ENCODE measurements at regions not wholly inside any gene's neighbourhood (a gene's known extent, or its start where the extent isn't known, plus 50 kb on each side); places are given as distances from the start of the nearest gene placed in this dataset.

DNA sequence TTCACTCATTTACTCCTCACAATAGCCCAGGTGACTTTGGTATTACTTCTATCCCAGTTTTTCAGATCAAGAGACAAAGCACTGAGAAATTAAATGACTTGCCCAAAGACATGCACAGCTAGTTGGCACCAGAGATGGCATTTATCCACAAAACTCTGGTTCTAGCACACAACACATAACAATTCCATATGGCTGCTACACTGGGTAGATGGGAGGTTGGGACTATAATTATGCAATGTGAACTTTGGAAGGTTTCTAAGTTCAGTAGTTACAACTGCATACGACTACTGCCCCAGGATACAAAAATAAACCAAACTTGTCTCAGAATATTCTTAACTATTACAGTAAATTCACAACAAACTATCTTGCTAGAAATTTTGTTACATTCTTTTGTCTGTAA, 54.2 kb upstream of the MLIP start (continued):
- no peak for TF ChIP-seq EGR1 (IDR thresholded peaks at IDR 0.05; ENCODE audit: low read depth in 2 of 2)
- TF ChIP-seq, protein P1, sequence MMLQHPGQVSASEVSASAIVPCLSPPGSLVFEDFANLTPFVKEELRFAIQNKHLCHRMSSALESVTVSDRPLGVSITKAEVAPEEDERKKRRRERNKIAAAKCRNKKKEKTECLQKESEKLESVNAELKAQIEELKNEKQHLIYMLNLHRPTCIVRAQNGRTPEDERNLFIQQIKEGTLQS (IDR thresholded peaks at IDR 0.05): peak; percentile 21
- TF ChIP-seq GABPA (IDR thresholded peaks at IDR 0.05 in 1 of 2, conservative IDR thresholded peaks at IDR 0.05 in 1 of 2): peak in 1 of 2 donors; percentile 12
- TF ChIP-seq FOXA1 (IDR thresholded peaks at IDR 0.05): no peak
- TF ChIP-seq JUND (IDR thresholded peaks at IDR 0.05): no peak
- TF ChIP-seq, protein P2, sequence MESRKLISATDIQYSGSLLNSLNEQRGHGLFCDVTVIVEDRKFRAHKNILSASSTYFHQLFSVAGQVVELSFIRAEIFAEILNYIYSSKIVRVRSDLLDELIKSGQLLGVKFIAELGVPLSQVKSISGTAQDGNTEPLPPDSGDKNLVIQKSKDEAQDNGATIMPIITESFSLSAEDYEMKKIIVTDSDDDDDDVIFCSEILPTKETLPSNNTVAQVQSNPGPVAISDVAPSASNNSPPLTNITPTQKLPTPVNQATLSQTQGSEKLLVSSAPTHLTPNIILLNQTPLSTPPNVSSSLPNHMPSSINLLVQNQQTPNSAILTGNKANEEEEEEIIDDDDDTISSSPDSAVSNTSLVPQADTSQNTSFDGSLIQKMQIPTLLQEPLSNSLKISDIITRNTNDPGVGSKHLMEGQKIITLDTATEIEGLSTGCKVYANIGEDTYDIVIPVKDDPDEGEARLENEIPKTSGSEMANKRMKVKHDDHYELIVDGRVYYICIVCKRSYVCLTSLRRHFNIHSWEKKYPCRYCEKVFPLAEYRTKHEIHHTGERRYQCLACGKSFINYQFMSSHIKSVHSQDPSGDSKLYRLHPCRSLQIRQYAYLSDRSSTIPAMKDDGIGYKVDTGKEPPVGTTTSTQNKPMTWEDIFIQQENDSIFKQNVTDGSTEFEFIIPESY (IDR thresholded peaks at IDR 0.05): no peak
- TF ChIP-seq HNF4A (conservative IDR thresholded peaks at IDR 0.05): peak; percentile 96 to 97

DNA sequence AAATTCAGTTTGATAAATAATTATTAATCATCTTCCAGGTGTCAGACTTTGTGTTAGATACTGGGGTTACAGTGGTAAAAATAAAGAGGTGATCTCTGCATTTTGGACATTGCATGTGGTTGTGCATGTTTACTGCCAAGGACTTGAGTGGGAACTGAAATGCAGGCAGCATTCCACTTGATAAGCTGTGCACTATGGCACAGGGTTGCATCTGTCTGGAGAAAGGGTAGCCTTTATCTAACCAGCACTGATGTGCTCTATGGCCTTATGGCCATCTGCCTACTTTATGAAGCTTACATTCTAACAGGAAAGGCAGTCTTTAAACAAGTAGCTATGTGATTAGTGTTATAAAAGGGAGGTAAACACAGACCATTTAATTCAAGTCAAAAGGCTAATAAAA, 53.0 kb upstream of the MLIP start:
- H3K4me1 ChIP-seq (ENCODE audit: control insufficient read depth in 4 of 4, insufficient read depth in 4 of 4, low read length in 3 of 4): peaks cover 0 to 28% (median 19%) of the 10 kb centered on the region in 4 donors
- no peaks in the 10 kb centered on the region for H3K27me3 ChIP-seq (ENCODE audit: control insufficient read depth in 4 of 4, insufficient read depth in 4 of 4, low read length in 3 of 4)
- no peak overlapping the region for H3K27ac ChIP-seq (ENCODE audit: low read depth in 1 of 2, low read length in 2 of 2)
- DNase-seq (ENCODE audit: low spot score): no peak
- H3K9ac ChIP-seq (ENCODE audit: low read depth in 1 of 2, low read length in 2 of 2): no peak overlapping the region
- H3K4me3 ChIP-seq (ENCODE audit: low read depth in 1 of 3, low read length in 3 of 3): no peak overlapping the region
- TF ChIP-seq HNF4A (conservative IDR thresholded peaks at IDR 0.05) (peak in 1 of 2 donors; percentile 19), GABPA (IDR thresholded peaks at IDR 0.05 in 1 of 2, conservative IDR thresholded peaks at IDR 0.05 in 1 of 2) (no peak)
- no peaks in the 10 kb centered on the region for H3K36me3 ChIP-seq (ENCODE audit: control insufficient read depth in 4 of 4, insufficient read depth in 3 of 4, low read depth in 1 of 4, low read length in 3 of 4)
- H3K9me3 ChIP-seq (ENCODE audit: control insufficient read depth in 4 of 4, low read length in 3 of 4): no peaks in the 10 kb centered on the region

DNA sequence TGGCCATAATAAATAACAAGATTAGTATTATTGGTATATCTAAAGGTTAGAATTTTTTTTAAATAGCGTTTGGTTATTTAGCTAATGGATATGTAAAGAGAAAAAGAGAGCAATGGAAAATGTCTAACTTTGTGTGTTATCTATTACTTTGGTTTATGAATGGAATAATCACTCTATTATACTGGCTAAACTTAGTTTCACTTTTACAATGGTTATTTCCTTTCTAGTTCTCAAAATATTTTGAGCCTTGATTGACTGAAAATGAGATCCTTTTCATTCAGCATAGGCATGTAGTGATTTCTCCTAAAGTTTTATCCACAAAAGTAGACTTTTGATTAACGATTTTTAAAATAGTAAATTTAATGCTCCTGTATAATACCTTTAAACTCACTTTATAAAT, 51.6 kb upstream of the MLIP start:
- TF ChIP-seq HNF4G (IDR thresholded peaks at IDR 0.05): no peak
- TF ChIP-seq FOXA1 (IDR thresholded peaks at IDR 0.05): no peak
- TF ChIP-seq HNF4A (conservative IDR thresholded peaks at IDR 0.05): no peak
- no peak for TF ChIP-seq JUND (IDR thresholded peaks at IDR 0.05)
- no peak for TF ChIP-seq FOXA2 (IDR thresholded peaks at IDR 0.05)
- no peak for TF ChIP-seq SP1 (IDR thresholded peaks at IDR 0.05)
- TF ChIP-seq, protein P2 (IDR thresholded peaks at IDR 0.05): no peak
- TF ChIP-seq RAD21 (IDR thresholded peaks at IDR 0.05): no peak
- no peak for TF ChIP-seq GABPA (IDR thresholded peaks at IDR 0.05 in 1 of 2, conservative IDR thresholded peaks at IDR 0.05 in 1 of 2)
- TF ChIP-seq RXRA (IDR thresholded peaks at IDR 0.05): no peak
- TF ChIP-seq, protein P3, sequence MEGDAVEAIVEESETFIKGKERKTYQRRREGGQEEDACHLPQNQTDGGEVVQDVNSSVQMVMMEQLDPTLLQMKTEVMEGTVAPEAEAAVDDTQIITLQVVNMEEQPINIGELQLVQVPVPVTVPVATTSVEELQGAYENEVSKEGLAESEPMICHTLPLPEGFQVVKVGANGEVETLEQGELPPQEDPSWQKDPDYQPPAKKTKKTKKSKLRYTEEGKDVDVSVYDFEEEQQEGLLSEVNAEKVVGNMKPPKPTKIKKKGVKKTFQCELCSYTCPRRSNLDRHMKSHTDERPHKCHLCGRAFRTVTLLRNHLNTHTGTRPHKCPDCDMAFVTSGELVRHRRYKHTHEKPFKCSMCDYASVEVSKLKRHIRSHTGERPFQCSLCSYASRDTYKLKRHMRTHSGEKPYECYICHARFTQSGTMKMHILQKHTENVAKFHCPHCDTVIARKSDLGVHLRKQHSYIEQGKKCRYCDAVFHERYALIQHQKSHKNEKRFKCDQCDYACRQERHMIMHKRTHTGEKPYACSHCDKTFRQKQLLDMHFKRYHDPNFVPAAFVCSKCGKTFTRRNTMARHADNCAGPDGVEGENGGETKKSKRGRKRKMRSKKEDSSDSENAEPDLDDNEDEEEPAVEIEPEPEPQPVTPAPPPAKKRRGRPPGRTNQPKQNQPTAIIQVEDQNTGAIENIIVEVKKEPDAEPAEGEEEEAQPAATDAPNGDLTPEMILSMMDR (IDR thresholded peaks at IDR 0.05; ENCODE audit: low read depth, low read length, missing input control): no peak
- TF ChIP-seq, protein P4, sequence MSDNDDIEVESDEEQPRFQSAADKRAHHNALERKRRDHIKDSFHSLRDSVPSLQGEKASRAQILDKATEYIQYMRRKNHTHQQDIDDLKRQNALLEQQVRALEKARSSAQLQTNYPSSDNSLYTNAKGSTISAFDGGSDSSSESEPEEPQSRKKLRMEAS (IDR thresholded peaks at IDR 0.05): no peak
- TF ChIP-seq NR2F2 (IDR thresholded peaks at IDR 0.05): no peak
- TF ChIP-seq TAF1 (conservative IDR thresholded peaks at IDR 0.05): no peak
- TF ChIP-seq YY1 (IDR thresholded peaks at IDR 0.05): no peak
- peaks cover 0 to 28% (median 19%) of the 10 kb centered on the region in 4 donors for H3K4me1 ChIP-seq (ENCODE audit: control insufficient read depth in 4 of 4, insufficient read depth in 4 of 4, low read length in 3 of 4)
- peak overlapping the region in 1 of 3 donors; percentile 17 for H3K4me3 ChIP-seq (ENCODE audit: low read depth in 1 of 3, low read length in 3 of 3)
- WGBS: 73% methylated on average over 2 of the region's 2 CpGs
- no peak for DNase-seq (ENCODE audit: low spot score)
- peak overlapping the region in 1 of 2 donors; percentile 6 for H3K27ac ChIP-seq (ENCODE audit: low read depth in 1 of 2, low read length in 2 of 2)
- H3K9me3 ChIP-seq (ENCODE audit: control insufficient read depth in 4 of 4, low read length in 3 of 4): no peaks in the 10 kb centered on the region
- H3K36me3 ChIP-seq (ENCODE audit: control insufficient read depth in 4 of 4, insufficient read depth in 3 of 4, low read depth in 1 of 4, low read length in 3 of 4): no peaks in the 10 kb centered on the region
- no peaks in the 10 kb centered on the region for H3K27me3 ChIP-seq (ENCODE audit: control insufficient read depth in 4 of 4, insufficient read depth in 4 of 4, low read length in 3 of 4)
- no peak overlapping the region for H3K9ac ChIP-seq (ENCODE audit: low read depth in 1 of 2, low read length in 2 of 2)
